CD4-positive, alpha-beta T cell treated with Interleukin-15 for 4 hours (primary cell): ENCODE measurements at regions not wholly inside any gene's neighbourhood (a gene's known extent, or its start where the extent isn't known, plus 50 kb on each side); places are given as distances from the start of the nearest gene placed in this dataset.
"Not testable (repeated sequence)": the region's sequence is repeated elsewhere in the genome, so short reads cannot be mapped to it uniquely, and the experiment has no call there.

Experiments used
- DNase-seq: peaks from one replicate; pipeline ENCODE4 v3.0.0-alpha.2; 2020; ENCODE audit warnings: low spot score

DNA sequence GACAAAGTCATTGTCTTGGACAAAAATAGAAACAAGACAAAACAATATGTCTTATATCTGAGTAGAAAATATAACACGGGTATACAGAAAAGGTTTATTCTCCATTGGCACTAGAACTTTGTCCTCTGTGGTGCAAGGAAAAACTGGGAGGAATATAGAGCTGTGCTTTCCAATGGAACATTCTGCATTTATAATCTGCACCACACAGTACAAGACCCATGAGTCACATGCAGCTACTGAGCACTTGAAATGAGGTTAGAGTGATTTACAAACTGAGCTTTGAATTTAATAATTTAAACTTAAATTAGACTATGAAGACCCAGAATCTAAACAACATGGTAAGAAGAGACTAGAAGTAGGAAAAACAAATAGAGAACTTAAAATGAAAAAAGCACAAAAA, 86.1 kb downstream of the RAP2A start:
- no peak for DNase-seq

DNA sequence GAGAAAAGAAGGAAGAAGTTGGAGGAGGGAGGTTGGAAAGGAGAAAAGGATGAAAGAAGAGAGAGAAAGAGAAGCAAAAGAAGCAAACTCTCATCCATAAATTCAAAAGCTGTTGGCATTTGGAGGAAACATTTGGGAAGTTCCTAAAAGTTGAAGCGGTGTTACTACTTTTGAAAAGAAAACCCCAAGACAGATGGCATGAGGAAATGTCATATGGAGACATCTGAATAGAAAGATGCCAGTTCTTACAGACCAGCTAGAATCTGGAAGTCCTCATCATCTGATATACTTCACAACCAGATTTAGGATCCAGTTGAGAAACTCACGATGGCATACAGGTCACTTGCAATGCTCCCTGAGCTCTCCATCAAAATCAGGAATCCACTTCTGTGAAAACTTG, 86.9 kb downstream of the RAP2A start:
- DNase-seq: no peak

DNA sequence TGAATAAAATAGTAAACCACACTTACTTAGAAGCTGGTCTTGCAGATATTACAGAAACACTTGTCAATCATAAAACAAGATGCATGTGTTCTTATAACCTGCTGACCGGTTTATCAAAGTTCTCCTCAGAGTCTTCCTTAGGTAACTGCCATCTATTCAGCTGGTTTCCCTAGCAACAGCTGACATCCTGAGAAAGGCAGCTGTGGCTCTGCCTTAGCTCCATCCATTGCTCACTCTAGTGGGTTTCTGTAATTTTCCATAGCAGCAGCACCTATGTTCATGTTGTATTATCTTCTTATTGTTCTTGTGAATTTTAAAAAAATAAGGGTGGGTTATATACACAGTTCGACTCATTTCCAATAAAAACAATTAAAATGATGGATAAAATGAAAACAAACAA, 87.8 kb downstream of the RAP2A start:
- no peak for DNase-seq

DNA sequence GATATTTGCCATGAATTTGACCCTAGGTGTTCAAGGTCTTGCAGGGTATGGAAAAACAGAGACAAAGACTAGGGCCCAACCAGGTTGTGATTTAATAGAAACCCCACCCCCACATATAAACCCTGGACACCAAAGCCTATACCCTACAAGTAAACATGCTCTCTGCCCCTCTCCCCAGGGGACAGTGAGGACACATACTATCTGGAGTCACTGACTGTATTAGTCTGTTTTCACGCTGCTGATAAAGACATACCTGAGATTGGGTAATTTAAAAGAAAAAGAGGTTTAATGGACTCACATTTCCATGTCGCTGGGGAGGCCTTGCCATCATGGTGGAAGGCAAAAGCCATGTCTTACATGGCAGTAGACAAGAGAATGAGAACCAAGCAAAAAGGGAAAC, 88.3 kb downstream of the RAP2A start:
- DNase-seq: no peak

DNA sequence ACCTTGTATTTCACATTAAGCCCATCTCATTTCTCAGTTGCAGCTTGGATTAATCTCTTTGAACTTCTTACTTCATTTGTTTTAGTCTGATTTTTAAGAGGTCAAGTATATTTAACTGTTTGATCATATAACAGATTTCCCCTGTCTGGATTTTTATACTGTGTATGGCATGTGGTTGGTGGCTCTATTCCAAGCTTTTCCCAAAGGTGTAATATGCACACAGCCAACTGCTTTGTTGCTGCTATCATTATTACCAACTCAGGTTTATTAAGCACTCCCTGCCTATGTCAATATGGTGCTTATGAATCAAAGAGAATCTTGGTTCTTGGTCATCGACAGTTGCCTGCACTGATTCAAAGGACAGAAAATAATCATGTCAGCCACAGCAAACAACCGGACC, 92.6 kb downstream of the RAP2A start:
- no peak for DNase-seq

DNA sequence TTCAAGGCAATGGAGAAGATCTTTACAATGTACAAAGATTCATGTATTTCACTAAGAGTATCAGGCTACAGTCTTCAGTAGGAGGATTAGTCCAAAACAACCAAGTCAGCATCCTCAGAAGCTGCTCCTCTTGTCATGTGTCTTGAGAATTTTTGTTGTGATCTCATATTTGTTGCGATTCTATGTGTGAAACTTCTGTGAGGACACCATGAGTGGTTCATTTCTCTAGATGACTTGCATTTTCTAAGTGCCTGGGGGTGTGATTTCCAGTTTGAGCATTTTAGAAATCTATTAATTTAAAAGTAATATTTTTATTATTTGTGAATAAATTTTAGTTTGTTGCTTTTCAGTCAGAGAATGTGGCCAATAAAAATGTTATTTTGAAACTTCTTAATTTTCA, 94.5 kb downstream of the RAP2A start:
- DNase-seq: no peak

DNA sequence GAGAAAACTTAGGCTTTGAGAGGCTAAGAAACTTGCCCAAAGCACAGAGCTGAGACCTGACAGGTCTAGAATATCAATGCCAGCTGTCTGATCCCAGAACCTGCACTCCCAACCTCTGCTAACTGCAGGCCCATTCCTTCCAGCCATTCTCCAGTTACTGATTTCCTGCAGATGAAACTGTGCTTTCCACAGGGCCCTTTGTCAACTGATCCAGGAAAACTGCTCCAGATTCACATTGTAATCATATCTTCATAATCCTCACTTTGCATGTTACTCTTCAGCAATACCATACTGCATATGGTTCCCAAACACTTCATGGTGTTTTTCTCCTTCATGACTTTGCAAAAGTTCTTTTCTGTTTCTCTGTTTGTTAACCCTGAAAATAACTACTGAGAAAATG, 100.6 kb downstream of the RAP2A start:
- DNase-seq: no peak

DNA sequence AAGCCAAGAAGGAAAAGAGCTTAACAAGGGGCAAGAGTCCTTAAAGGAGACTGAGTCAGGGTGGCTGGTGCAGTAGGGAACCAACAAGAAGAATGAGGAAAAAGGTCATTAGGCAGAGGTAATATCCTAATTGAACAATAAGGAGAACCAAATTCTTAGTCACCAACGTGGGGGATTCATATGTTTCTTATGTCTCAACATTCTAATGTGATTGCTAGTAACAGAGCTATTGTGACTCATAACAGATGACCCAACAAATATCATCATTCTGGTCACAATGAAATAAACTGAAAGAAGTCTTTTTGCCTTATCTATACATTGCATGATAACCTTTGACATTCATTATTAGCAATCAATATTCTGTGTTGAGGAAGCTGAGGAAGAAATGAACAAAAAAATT, 101.6 kb downstream of the RAP2A start:
- DNase-seq: no peak

DNA sequence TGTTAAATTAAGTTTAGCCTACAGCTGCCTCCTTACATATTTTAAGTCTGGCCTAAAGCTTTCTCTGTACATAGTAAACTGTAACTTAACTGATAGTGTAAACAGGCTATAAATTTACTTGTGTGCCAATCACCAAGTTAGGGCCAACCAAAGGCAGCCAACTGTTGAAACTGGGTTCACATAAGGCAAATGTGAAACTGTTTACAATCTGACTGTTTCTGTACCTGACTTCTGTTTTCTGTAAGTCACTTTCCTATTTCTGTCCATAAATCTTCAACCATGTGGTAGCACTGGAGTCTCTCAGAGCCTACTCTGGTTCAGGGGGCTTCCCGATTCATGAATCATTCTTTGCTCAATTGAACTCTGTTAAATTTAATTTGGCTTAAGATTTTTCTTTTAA, 103.1 kb downstream of the RAP2A start:
- DNase-seq: no peak

DNA sequence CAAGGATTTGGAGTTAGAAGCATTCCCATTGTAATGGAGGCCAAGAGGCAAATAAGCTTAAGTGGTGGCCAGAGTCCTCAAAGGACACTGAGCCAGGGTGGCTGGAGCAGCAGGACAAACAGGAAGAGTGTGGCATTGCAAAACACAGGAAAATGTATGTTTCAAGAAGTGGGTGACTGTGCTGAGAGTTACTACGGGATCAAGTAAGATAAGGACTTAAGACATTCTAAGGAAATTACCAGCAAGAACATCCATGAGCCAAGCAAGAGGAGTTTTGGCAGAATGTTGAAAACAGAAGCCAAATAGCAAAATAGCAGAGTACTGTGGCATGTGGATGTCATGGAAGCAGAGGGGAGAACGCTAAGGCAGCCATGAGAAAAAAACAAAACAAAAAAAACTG, 104.2 kb downstream of the RAP2A start:
- no peak for DNase-seq

DNA sequence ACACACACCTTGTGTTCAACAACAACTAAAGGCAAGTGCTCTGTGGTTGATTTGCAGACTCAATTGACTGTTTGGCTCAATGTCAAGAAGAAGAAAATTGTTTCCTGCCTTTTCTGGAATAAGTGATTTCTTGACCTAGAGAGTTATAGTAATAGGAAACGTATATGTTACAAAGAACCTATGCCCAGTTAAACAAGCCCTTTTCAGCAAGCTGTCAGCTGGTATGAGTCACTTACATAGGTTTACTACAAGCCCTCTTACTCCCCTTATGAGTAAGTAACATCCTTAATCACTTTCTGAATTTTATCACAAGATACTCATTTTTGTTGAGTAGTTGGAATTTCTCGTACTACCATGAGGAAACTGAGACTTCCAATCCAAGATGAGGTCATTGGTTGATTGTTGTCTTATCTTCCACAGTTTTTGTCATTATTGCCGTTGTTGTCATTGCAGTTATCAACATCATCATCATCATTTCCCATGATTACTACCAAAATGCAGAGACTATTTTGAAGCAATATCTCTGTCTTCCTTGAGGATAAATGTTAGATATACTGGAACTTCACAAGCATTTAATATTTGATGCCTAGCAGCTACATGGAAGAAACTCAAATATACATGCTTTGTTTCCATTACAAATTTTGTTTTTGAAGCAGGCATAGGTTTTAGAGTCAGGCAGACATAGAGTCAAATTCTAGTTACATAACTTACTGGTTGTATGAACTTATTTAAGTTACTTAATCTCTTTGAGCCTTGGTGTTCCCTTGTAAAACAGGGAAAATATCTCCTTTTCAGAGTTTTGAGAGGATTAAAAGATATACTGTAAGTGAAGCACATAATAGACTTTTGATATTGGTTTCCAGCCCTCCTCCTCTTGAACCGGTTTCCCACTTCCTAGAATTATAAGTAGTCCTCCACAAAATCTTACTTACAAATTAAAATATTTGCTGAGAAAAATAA, 106.0 kb downstream of the RAP2A start:
- DNase-seq: no peak

DNA sequence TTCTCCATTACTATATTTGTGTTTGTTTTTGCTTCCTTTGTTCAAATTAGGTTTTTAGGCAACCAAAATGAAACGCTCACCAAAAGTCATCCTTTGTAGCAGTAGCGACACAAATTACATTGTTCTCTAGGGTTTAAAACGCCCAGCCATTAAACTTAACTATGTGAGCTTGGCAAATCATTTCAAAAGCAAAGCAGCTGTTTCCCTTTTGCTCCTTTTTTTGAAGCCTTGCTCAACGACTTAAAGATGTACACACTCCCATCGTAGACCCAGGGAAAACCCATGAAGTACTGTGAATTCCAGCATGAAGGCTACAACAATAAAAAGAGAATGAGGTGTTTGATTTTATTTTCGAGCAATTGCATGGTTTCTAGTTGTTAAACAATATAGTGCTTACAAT, 106.7 kb downstream of the RAP2A start:
- no peak for DNase-seq

DNA sequence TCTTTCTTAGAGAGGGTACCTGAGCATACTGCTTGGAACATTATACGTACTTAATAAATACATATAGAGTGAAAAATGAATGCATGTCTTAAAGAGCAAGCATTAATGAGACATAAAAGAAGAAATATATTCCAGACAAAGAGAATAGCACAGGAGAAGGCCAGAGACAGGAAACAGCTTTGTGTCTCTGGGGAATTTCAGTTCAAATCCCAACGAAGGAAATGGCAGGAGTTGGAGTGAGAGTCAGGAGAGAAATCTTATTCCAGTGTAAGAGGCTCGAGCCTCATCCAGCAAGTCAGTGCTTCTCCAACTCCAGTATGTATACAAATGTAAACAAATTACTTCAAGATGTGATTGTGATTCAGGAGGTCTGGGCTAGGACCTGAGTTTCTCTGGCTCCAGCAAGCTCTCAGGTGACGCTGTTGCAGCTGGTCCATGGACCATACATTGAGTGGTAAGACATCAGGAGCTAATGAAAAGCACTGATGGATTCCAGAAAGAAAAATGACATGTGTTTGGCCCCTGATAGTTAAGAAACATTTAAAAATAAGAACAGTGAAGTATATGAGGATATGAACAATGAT, 108.2 kb downstream of the RAP2A start:
- no peak for DNase-seq

DNA sequence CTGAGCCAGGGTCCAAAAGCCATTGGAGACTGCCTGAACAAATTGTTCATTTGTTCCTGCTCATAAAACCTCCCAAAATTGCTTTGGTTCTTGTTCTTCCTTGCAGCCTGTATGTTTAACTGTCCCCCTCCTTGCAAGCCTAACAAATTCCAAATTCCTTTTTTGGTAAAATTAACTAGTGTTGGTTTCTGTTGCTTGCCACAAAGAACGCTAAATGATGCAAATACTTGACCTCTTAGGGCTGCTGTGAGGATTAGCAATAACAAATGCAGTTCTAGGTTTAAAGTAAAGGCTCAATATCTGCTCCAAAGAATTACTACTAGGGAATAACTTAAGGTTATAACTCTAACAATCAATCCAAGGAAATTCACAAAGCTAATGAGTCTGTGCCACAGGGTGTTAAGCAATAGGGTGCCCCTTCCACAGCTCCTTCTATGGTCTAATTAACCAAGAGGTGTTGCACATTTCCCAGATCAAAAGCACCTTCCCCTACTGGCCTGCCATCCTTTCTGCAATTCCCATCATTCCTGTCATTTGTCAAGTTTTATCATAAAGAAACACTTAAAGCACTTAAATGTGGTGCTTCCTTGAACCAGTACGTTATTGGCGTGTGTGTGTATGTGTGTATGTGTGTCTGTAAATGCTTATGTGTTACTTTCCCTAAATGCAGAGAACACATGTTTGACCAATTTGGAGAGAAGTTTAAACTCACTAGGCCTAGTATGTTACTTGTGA, 110.2 kb downstream of the RAP2A start:
- DNase-seq: no peak

DNA sequence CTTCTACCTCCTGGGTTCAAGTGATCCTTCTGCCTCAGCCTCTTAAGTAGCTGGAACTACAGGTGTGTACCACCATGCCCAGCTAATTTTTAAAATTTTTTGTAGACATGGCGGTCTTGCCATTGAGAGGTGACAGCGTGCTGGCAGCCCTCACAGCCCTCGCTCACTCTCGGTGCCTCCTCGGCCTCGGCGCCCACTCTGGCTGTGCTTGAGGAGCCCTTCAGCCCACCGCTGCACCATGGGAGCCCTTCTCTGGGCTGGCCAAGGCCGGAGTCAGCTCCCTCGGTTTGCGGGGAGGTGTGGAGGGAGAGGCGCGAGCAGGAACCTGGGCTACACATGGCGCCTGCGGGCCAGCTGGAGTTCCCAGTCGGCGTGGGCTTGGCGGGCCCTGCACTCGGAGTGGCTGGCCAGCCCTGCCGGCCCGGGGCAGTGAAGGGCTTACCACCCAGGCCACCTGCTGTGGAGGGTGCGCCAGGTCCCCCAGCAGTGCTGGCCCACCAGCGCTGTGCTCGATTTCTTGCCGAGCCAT, 111.1 kb downstream of the RAP2A start:
- DNase-seq: not testable (repeated sequence)

DNA sequence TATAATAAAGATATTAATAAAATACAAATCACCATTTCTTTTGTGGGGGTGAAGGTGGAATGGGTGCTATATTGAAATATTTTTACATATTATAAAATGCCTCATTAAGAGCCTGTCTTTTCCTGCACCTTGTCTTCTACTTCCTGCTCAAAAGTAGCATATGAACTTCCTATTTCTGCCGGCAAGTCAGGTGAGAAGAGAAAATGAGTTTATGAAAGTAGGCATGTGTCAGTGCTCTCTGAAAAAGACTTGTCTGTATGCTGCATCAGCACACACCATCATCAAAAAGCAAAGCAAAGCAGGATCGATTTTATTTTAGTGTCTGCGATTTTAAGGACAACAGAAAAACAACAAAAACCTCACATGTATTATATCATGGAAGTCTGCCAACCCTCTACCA, 114.2 kb downstream of the RAP2A start:
- no peak for DNase-seq

DNA sequence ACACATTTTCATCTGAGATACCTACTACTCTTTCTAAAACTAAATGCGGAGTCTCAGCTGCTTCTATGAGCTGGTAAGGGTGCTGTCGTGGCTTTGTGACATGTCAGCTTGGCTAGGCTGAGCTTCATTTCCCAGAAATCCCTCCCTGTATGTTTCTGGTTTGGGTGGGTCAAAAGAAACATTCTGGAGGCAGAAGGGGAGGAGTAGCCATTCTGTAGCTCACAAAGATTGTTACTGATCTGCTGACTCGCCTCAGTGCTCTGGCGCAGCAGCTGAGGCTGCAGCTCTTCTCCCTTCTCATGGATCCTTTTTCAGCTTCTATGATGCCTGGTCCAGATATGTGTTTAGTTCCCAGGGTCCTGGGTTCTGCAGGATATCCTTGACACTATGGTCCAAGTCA, 114.7 kb downstream of the RAP2A start:
- no peak for DNase-seq

DNA sequence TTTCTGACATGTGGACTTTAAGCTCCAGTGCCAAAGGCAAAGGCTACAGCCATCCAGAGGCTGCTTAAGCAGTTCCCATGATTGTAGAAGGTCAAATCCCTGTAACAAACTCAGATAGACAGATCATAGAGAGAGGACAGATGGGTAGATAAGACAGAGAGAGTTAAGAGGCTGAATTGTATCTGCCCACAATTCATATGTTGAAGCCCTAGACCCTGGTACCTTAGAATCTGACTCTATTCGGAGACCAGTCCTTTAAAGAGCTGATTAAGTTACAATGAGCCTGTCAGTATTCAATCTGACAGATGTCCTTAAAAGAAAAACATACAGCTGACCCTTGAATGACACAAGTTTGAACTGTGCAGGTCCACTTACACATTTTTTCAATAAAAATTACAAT, 115.2 kb downstream of the RAP2A start:
- DNase-seq: no peak

DNA sequence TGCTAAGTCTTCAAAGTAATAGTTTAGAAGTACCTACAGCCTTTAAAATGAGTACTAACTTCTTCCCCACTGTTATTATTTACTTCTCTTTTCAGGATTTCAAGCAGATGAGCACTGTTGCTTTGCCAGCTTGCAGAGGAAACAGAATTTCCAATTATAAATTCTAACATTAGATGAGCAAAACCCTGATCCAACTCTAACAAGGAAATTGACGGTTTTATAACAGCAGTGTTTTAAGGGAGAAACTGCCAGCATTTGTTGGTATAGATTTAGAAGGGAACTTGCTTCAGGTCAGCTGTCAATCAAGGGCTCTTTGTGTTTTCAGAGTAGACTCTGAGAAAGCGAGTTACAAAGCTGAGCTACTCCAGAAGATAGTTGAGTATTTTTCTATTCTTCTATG, 120.5 kb downstream of the RAP2A start:
- DNase-seq: no peak

DNA sequence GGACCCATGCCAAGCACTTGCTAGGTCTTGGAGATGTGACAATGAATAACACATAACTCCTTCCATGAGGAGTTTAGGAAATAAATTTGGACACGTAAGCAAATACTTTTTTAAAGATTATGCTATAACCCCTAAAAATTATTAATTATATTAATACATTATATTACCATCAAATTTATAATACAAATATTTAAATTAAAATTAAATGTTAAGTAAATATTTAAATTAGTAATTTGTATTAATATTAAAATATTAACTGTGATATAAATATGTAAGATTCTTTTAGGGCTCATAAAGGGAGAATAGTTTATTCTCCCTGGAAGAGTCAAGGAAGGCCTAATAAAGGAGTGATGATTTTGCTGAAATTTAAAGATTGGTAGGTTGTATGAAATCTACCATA, 121.1 kb downstream of the RAP2A start:
- DNase-seq: no peak

DNA sequence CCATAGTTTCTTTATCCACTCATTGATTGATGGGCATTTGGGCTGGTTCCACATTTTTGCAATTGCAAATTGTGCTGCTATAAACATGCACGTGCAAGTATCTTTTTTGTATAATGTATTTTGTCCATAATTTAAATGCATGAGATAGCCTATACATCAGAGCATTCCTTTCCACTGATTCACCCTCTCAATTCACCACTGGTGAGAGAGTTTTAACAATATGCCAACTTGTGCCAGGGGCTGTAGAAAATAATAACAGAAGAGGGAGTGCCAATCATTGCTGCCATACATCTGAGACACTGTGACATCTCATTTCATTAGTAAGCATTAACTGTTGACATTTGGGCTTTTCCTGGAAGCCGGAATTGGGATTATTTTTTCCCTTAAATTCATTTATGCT, 125.1 kb downstream of the RAP2A start:
- DNase-seq: no peak

DNA sequence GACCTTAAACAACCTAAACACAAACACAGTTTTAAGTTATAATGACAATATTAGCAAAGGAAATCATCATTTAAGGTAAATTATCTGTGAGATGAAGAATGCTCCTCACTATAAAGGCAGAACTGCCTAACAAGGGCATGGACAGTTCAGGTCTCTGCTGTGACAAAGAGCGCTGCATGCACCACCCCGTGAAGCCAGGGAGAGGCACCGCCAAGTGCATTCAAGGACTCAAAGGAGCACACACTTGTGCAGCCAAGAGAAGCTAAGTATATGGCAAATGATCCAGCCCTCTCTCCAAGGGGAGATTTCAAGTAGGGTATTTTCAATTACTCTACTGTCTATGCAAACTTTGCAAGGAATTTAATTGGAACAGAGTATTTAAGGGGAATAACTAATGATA, 126.0 kb downstream of the RAP2A start:
- DNase-seq: no peak

DNA sequence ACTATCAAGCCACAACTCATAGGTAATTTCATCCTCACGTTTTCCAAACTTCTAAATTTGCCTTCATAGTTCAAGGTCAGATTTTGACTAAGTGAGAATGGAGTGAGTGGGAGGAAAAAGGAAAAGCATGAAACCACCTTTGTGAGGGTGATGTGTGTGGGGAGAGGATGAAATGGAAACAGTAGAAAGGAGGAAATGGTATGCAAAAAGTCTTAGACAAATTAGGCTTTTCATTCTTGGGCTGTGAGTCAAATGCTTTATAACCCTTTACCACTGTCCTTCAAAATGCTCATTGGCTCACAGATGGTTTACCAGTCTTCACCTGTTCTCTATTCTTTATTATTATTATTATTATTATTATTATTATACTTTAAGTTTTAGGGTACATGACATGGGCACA, 127.2 kb downstream of the RAP2A start:
- no peak for DNase-seq
